ENCODE measurements at regions not wholly inside any gene's neighbourhood (a gene's known extent, or its start where the extent isn't known, plus 50 kb on each side); places are given as distances from the start of the nearest gene placed in this dataset.
A peak's percentile ranks its signal among the peaks of the same experiment; 100 is the strongest.
"Not testable (repeated sequence)": the region's sequence is repeated elsewhere in the genome, so short reads cannot be mapped to it uniquely, and the experiment has no call there.

DNA sequence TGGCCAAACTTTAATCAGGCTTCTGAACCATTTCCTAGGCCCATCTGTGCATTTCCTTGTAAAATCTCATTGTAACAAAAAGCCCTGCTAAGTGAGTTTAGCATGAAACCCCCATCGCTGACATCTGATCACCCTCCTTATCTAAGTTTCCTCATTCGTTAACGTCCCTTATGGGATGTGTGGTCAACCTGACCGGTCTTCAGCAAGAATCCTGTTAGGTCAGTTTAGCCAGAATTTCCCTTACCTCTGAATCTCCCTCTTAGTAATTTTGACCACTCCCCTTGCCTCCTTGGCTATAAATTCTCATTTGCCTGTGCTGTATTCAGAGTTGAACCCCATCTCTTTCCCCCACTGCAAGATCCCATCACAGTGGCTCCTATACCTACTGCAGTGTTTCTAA, 239.3 kb downstream of the RMST start:
- no peaks in the 10 kb centered on the region for H3K27me3 ChIP-seq (ENCODE audit: control insufficient read depth, insufficient read depth, low read length)
- WGBS (ENCODE audit: insufficient coverage, insufficient read length) = no CpG with 5 or more reads among the region's 4 CpGs
- H3K9me3 ChIP-seq (ENCODE audit: control insufficient read depth, insufficient read depth, low read length) = no peaks in the 10 kb centered on the region
- no peak overlapping the region for H3K4me3 ChIP-seq (ENCODE audit: low read length)
- no peak for DNase-seq (ENCODE audit: low read depth, low spot score)
- no peaks in the 10 kb centered on the region for H3K4me1 ChIP-seq (ENCODE audit: control insufficient read depth, insufficient read depth, low read length)
- no peaks in the 10 kb centered on the region for H3K36me3 ChIP-seq (ENCODE audit: control insufficient read depth, insufficient read depth, low read length)
- H3K27ac ChIP-seq (ENCODE audit: low read length) = no peak overlapping the region

DNA sequence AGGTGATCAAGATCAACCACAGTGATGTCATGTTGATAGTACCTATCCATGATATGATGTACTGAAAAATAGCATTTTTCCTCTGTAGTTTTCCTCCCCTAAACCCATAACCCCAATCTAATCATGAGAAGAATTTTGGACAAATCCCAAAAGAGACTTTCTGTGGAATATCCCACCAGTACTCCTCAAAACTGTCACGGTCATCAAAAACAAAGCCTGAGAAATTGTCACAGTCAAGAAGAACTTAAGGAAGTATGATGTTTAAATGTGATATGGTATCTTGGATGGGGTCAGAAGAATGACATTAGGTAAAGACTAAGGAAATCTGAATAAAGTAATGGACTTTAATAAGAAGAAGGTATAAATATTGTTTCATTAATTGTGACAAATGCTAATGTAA, 248.8 kb downstream of the RMST start:
- H3K27me3 ChIP-seq (ENCODE audit: control insufficient read depth, insufficient read depth, low read length) = no peaks in the 10 kb centered on the region
- WGBS (ENCODE audit: insufficient coverage, insufficient read length) = no CpG with 5 or more reads among the region's 1 CpG
- no peak overlapping the region for H3K27ac ChIP-seq (ENCODE audit: low read length)
- no peak overlapping the region for H3K4me3 ChIP-seq (ENCODE audit: low read length)
- H3K36me3 ChIP-seq (ENCODE audit: control insufficient read depth, insufficient read depth, low read length) = no peaks in the 10 kb centered on the region
- no peaks in the 10 kb centered on the region for H3K9me3 ChIP-seq (ENCODE audit: control insufficient read depth, insufficient read depth, low read length)
- DNase-seq (ENCODE audit: low read depth, low spot score) = no peak
- no peaks in the 10 kb centered on the region; the same call in 1 of the 2 replicates for H3K4me1 ChIP-seq (ENCODE audit: control insufficient read depth, insufficient read depth, low read length)

DNA sequence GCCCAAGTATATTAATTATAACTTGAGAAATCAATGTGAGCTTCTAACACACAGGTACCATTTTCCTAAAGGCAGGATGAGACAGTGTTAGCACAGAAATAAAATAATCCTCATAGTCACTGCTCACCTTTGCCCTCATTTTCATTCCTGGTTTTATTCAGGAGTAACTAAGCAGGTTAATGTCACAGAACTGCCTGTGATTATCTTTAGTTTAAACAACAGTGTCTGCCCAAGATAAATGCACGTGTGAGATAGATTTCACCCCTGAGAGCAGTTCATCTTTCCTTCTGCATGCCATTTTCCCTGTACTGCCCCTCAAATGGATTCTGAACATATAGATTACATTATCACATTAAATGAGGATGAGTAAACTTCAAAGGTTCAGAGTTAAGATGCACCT, 250.7 kb downstream of the RMST start:
- Histone ChIP-seq H3K27ac (ENCODE audit: low read length) (no peak overlapping the region), H3K4me3 (ENCODE audit: low read length) (no peak overlapping the region), H3K36me3 (ENCODE audit: control insufficient read depth, insufficient read depth, low read length) (no peaks in the 10 kb centered on the region), H3K27me3 (ENCODE audit: control insufficient read depth, insufficient read depth, low read length) (no peaks in the 10 kb centered on the region), H3K9me3 (ENCODE audit: control insufficient read depth, insufficient read depth, low read length) (no peaks in the 10 kb centered on the region), H3K4me1 (ENCODE audit: control insufficient read depth, insufficient read depth, low read length) (no peaks in the 10 kb centered on the region; the same call in 1 of the 2 replicates)
- no CpG with 5 or more reads among the region's 1 CpG for WGBS (ENCODE audit: insufficient coverage, insufficient read length)
- DNase-seq (ENCODE audit: low read depth, low spot score) = no peak

DNA sequence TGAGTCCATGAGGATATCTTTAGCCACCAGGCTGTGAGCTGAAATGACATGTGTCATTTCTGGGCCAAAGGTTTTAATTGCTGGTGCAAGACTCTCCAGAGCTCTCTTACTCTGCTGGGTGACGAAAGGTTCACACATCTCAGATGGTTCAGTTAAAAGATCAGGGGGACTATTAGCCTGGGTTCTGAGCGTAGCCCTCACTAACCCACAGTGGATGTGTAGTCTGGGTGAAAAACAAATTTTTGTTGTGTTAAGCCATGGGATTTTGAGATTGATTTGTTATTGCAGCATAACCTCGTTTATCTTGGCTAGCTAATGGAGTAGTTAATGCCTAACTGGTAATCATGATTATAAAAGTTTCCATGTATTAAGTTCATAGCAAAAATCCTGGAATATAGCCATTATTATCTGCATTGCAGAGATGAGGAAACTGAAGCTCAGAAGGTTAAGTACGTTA, 251.5 kb downstream of the RMST start:
- no peaks in the 10 kb centered on the region for H3K9me3 ChIP-seq (ENCODE audit: control insufficient read depth, insufficient read depth, low read length)
- no peaks in the 10 kb centered on the region; the same call in 1 of the 2 replicates for H3K4me1 ChIP-seq (ENCODE audit: control insufficient read depth, insufficient read depth, low read length)
- no peak overlapping the region for H3K4me3 ChIP-seq (ENCODE audit: low read length)
- no peaks in the 10 kb centered on the region for H3K36me3 ChIP-seq (ENCODE audit: control insufficient read depth, insufficient read depth, low read length)
- H3K27ac ChIP-seq (ENCODE audit: low read length) = no peak overlapping the region
- WGBS (ENCODE audit: insufficient coverage, insufficient read length) = no CpG with 5 or more reads among the region's 4 CpGs
- H3K27me3 ChIP-seq (ENCODE audit: control insufficient read depth, insufficient read depth, low read length) = no peaks in the 10 kb centered on the region
- no peak for DNase-seq (ENCODE audit: low read depth, low spot score)

DNA sequence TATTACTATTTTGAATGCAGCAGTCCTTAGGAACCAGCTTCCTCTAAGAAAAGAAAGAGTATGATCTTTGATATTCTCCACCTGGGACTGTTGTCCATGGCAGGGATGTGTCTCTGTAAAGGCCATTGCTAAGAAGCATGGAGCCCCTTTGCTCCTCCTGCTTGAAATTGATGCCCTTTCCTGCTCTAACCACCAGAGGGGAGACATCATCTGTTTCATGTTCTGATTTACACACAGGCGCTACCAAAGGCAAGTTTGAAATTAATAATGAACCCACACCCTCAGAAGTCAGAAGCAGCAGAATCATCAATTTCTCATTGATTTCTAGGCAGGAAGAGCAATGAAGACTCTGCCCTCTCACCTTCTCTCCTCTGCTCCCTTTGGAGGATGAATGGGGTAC, 253.8 kb downstream of the RMST start:
- Histone ChIP-seq H3K4me3 (ENCODE audit: low read length) (no peak overlapping the region), H3K27me3 (ENCODE audit: control insufficient read depth, insufficient read depth, low read length) (no peaks in the 10 kb centered on the region), H3K4me1 (ENCODE audit: control insufficient read depth, insufficient read depth, low read length) (no peaks in the 10 kb centered on the region; the same call in 1 of the 2 replicates), H3K27ac (ENCODE audit: low read length) (no peak overlapping the region), H3K36me3 (ENCODE audit: control insufficient read depth, insufficient read depth, low read length) (no peaks in the 10 kb centered on the region), H3K9me3 (ENCODE audit: control insufficient read depth, insufficient read depth, low read length) (no peaks in the 10 kb centered on the region)
- WGBS (ENCODE audit: insufficient coverage, insufficient read length) = no CpG with 5 or more reads among the region's 1 CpG
- peak; percentile 29 for DNase-seq (ENCODE audit: low read depth, low spot score)

DNA sequence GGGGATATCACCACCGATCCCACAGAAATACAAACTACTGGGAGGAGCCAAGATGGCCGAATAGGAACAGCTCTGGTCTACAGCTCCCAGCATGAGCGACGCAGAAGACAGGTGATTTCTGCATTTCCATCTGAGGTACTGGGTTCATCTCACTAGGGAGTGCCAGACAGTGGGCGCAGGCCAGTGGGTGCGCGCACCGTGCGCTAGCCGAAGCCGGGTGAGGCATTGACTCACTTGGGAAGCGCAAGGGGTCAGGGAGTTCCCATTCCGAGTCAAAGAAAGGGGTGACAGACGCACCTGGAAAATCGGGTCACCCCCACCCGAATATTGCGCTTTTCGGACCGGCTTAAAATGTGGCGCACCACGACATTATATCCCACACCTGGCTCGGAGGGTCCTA, 261.2 kb downstream of the RMST start:
- H3K9me3 ChIP-seq (ENCODE audit: control insufficient read depth, insufficient read depth, low read length); DNase-seq (ENCODE audit: low read depth, low spot score); H3K36me3 ChIP-seq (ENCODE audit: control insufficient read depth, insufficient read depth, low read length); H3K27me3 ChIP-seq (ENCODE audit: control insufficient read depth, insufficient read depth, low read length); H3K4me3 ChIP-seq (ENCODE audit: low read length); H3K27ac ChIP-seq (ENCODE audit: low read length); H3K4me1 ChIP-seq (ENCODE audit: control insufficient read depth, insufficient read depth, low read length): not testable (repeated sequence)
- no CpG with 5 or more reads among the region's 22 CpGs for WGBS (ENCODE audit: insufficient coverage, insufficient read length)

DNA sequence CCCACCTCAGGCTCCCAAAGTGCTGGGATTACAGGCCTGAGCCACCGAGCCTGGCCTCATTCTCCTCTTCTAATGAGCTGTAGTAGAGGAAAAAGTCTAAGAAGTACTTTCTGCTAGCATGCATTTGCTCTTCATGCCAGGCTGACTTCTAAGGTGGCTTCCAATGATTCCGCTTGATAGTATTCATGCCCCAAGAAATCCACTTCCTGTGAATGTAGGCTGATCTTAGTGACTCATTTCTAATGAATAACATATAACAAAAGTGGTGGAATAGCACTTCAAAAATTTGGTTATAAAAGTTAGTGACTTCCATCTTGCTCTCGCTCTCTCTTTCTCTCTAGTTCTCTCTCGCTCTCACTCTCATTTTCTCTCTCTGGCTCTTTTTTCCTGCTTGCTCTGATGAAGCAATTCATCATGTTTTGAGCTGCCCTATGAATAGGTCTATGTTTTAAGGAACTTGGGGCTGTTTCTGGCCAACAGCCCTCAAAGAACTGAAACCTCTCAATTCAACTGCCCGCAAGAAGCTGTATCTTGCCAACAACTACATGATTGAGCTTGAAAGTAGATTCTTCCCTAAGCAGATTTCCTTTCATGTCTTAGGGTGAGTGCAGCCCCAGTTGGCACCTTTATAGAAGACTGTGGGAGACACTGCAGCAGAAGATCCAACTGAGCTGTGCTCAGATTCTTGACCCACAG, 282.9 kb downstream of the RMST start:
- H3K27ac ChIP-seq (ENCODE audit: low read length) = no peak overlapping the region
- H3K27me3 ChIP-seq (ENCODE audit: control insufficient read depth, insufficient read depth, low read length) = no peaks in the 10 kb centered on the region
- no peak for DNase-seq (ENCODE audit: low read depth, low spot score)
- no CpG with 5 or more reads among the region's 5 CpGs for WGBS (ENCODE audit: insufficient coverage, insufficient read length)
- H3K36me3 ChIP-seq (ENCODE audit: control insufficient read depth, insufficient read depth, low read length) = no peaks in the 10 kb centered on the region
- H3K9me3 ChIP-seq (ENCODE audit: control insufficient read depth, insufficient read depth, low read length) = no peaks in the 10 kb centered on the region
- no peak overlapping the region for H3K4me3 ChIP-seq (ENCODE audit: low read length)
- H3K4me1 ChIP-seq (ENCODE audit: control insufficient read depth, insufficient read depth, low read length) = no peaks in the 10 kb centered on the region

DNA sequence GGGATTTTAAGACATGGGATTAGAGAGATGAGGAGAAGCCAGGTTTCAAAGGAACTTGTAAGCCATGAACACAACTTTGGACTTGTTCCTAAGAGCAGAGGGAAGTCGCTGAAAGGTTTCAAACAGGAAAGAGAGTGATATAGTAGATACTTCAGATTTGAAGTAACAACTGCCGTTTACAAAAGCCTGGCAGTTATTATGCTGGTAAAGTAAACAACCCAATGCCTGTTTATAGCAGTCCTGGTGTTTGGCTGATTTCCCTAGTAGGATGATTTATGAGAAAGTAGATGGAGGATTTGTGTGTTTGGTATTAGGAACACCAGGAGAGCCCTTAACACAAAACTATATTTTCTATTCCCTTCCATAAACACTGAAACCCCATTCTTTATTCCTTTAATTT, 285.7 kb downstream of the RMST start:
- no CpG with 5 or more reads among the region's 2 CpGs for WGBS (ENCODE audit: insufficient coverage, insufficient read length)
- Histone ChIP-seq H3K27me3 (ENCODE audit: control insufficient read depth, insufficient read depth, low read length) (no peaks in the 10 kb centered on the region), H3K4me1 (ENCODE audit: control insufficient read depth, insufficient read depth, low read length) (no peaks in the 10 kb centered on the region), H3K4me3 (ENCODE audit: low read length) (no peak overlapping the region), H3K36me3 (ENCODE audit: control insufficient read depth, insufficient read depth, low read length) (no peaks in the 10 kb centered on the region), H3K27ac (ENCODE audit: low read length) (no peak overlapping the region), H3K9me3 (ENCODE audit: control insufficient read depth, insufficient read depth, low read length) (no peaks in the 10 kb centered on the region)
- no peak for DNase-seq (ENCODE audit: low read depth, low spot score)

DNA sequence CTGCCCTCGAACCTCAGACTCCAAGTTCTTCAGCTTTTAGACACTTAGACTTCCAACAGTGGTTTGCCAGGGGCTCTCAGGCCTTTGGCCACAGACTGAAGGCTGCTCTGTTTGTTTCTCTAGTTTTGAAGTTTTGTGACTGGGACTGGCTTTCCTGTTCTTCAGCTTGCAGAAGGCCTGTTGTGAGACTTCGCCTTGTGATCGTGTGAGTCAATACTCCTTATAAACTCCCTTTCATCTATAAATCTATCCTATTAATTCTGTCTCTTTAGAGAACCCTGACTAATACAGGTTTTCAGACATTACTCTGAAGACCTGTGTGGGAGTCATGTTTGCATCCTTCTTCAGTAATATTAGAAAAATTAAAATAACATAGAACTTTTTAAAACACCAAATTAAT, 289.1 kb downstream of the RMST start:
- DNase-seq (ENCODE audit: low read depth, low spot score) = no peak
- no peaks in the 10 kb centered on the region for H3K27me3 ChIP-seq (ENCODE audit: control insufficient read depth, insufficient read depth, low read length)
- H3K9me3 ChIP-seq (ENCODE audit: control insufficient read depth, insufficient read depth, low read length) = no peaks in the 10 kb centered on the region
- H3K4me1 ChIP-seq (ENCODE audit: control insufficient read depth, insufficient read depth, low read length) = no peaks in the 10 kb centered on the region
- no peak overlapping the region for H3K27ac ChIP-seq (ENCODE audit: low read length)
- no CpG with 5 or more reads among the region's 3 CpGs for WGBS (ENCODE audit: insufficient coverage, insufficient read length)
- no peak overlapping the region for H3K4me3 ChIP-seq (ENCODE audit: low read length)
- H3K36me3 ChIP-seq (ENCODE audit: control insufficient read depth, insufficient read depth, low read length) = no peaks in the 10 kb centered on the region

DNA sequence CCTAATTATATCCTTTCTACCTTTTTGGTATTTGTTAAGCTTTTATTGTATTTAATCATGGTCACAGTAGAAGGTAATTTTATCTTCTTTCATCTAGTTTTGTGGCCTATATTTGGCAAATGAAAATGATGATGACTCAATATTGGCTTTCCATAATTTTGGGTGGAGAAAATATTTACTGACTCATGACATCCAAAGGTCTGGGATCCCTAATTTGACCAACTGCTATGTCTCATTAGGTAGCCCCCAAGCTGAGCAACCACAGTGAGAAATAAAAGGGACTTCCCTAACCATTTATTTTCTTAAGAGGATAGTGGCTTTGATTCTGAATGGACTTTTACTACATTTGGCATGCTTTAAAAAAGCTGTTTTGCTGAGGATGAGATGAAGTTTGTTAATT, 289.5 kb downstream of the RMST start:
- Histone ChIP-seq H3K4me3 (ENCODE audit: low read length) (no peak overlapping the region), H3K4me1 (ENCODE audit: control insufficient read depth, insufficient read depth, low read length) (no peaks in the 10 kb centered on the region), H3K36me3 (ENCODE audit: control insufficient read depth, insufficient read depth, low read length) (no peaks in the 10 kb centered on the region), H3K9me3 (ENCODE audit: control insufficient read depth, insufficient read depth, low read length) (no peaks in the 10 kb centered on the region), H3K27ac (ENCODE audit: low read length) (no peak overlapping the region), H3K27me3 (ENCODE audit: control insufficient read depth, insufficient read depth, low read length) (no peaks in the 10 kb centered on the region)
- no peak for DNase-seq (ENCODE audit: low read depth, low spot score)

DNA sequence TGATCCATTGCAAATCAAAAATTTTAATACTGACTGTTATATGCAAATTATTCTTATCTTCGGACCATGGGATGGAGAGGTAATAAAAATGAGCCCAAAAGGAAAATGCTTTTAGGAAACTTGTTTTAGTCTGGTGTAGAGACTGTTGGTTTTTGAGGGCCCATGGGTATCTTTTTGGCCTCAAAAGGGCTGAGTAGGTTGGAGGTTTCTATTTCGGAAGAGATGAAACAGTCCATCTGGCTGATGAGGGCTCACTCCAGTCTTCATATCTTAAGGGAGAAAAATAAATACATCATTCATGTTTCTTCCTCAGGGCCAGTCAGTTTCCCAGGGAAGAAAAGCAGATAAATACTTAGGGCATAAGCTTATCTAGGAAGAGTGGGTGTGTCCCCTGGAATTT, 290.7 kb downstream of the RMST start:
- WGBS (ENCODE audit: insufficient coverage, insufficient read length) = no CpG with 5 or more reads among the region's 2 CpGs
- Histone ChIP-seq H3K9me3 (ENCODE audit: control insufficient read depth, insufficient read depth, low read length) (no peaks in the 10 kb centered on the region), H3K36me3 (ENCODE audit: control insufficient read depth, insufficient read depth, low read length) (no peaks in the 10 kb centered on the region), H3K27me3 (ENCODE audit: control insufficient read depth, insufficient read depth, low read length) (no peaks in the 10 kb centered on the region), H3K4me1 (ENCODE audit: control insufficient read depth, insufficient read depth, low read length) (no peaks in the 10 kb centered on the region), H3K4me3 (ENCODE audit: low read length) (no peak overlapping the region), H3K27ac (ENCODE audit: low read length) (no peak overlapping the region)
- DNase-seq (ENCODE audit: low read depth, low spot score) = no peak

Measured in iPS DF 6.9 (cell line).